Astrocyte of the spinal cord (primary cell): ENCODE measurements at regions not wholly inside any gene's neighbourhood (a gene's known extent, or its start where the extent isn't known, plus 50 kb on each side); places are given as distances from the start of the nearest gene placed in this dataset.
A peak's percentile ranks its signal among the peaks of the same experiment; 100 is the strongest.

Source experiments
- DNase-seq: peaks from one replicate; pipeline ENCODE4 v3.0.0; 2011; ENCODE audit warnings: low read depth, low spot score
- H3K4me3 ChIP-seq: 2 replicates; pipeline ENCODE4 v1.5.1; 2011; ENCODE audit warnings: low read depth, mild to moderate bottlenecking, low read length, moderate library complexity
- CTCF ChIP-seq: IDR thresholded peaks from 2 replicates; pipeline ENCODE4 v1.5.1; 2012; ENCODE audit warnings: low read depth, mild to moderate bottlenecking, low read length, inconsistent platforms
- in situ Hi-C: cut with HindIII; loops from 2 replicates; pipeline ENCODE4 v1.10.0; 2017; ENCODE audit warnings: low sequenced_read_pairs

GRCh38 chr12:124726596-124727263 is 136.9 kb downstream of the SCARB1 start:
- DNase-seq, result no peak
- H3K4me3 ChIP-seq, result no peak overlapping the region
- TF ChIP-seq CTCF, result no peak
- in situ Hi-C loops, result no loop called here

- no peak for TF ChIP-seq CTCF
- no peak for DNase-seq
- no peak overlapping the region for H3K4me3 ChIP-seq
- in situ Hi-C loops, result no loop called here
Observed at GRCh38 chr12:124725597-124726237, 137.9 kb downstream of the SCARB1 start.

GRCh38 chr12:124725099-124725498 is 138.6 kb downstream of the SCARB1 start:
- H3K4me3 ChIP-seq, result no peak overlapping the region
- DNase-seq, result no peak
- in situ Hi-C loops, result no loop called here
- TF ChIP-seq CTCF, result no peak

- in situ Hi-C loops, result no loop called here
- TF ChIP-seq CTCF, result no peak
Observed at GRCh38 chr12:124722878-124723277, 140.8 kb downstream of the SCARB1 start.

GRCh38 chr12:124721501-124722162 is 142.0 kb downstream of the SCARB1 start:
- no peak for TF ChIP-seq CTCF
- in situ Hi-C loops, result no loop called here
- no peak overlapping the region for H3K4me3 ChIP-seq
- DNase-seq, result no peak

More at GRCh38 chr12:124722878-124723277, 140.8 kb downstream of the SCARB1 start:
- no peak for DNase-seq
- H3K4me3 ChIP-seq, result no peak overlapping the region

- no peak overlapping the region for H3K4me3 ChIP-seq
- DNase-seq, result peak; percentile 84
- no peak for TF ChIP-seq CTCF
- in situ Hi-C loops, result no loop called here
Observed at GRCh38 chr12:124720681-124721500, 142.8 kb downstream of the SCARB1 start.
